SK-N-SH treated with all-trans-retinoic acid at 6 μM for 48 hours (cell line): ENCODE measurements at regions not wholly inside any gene's neighbourhood (a gene's known extent, or its start where the extent isn't known, plus 50 kb on each side); places are given as distances from the start of the nearest gene placed in this dataset.

Experiments used
- ATAC-seq: fragments of 200-7000 bp; cut with Tn5 transposase; 3 replicates; pipeline ENCODE4 v1.9.1; 2020; ENCODE audit warnings: mild to moderate bottlenecking, moderate library complexity
- ARNTL ChIP-seq: fragments of 450-650 bp; formaldehyde crosslinking; IDR thresholded peaks from 2 replicates; pipeline ENCODE4 v1.5.0; 2020; ENCODE audit warnings: low read depth, mild to moderate bottlenecking, moderate library complexity, borderline replicate concordance
- BACH2 ChIP-seq: fragments of 250-450 bp; sonication (Bioruptor Pico); IDR thresholded peaks from 2 replicates; pipeline ENCODE4 v1.9.0; 2021; ENCODE audit warnings: mild to moderate bottlenecking, borderline replicate concordance
- CSDC2 ChIP-seq: fragments of 250-450 bp; sonication (Bioruptor Pico); IDR thresholded peaks from 2 replicates; pipeline ENCODE4 v1.5.0; 2020; ENCODE audit warnings: mild to moderate bottlenecking, moderate library complexity
- ESRRG ChIP-seq: fragments of 250-450 bp; sonication (Bioruptor Pico); IDR thresholded peaks from 2 replicates; pipeline ENCODE4 v1.6.1; 2021; ENCODE audit warnings: mild to moderate bottlenecking
- GLIS3 ChIP-seq: fragments of 250-450 bp; sonication (Bioruptor Pico); IDR thresholded peaks from 2 replicates; pipeline ENCODE4 v1.5.0; 2020; ENCODE audit warnings: mild to moderate bottlenecking, moderate library complexity
- ISL1 ChIP-seq: fragments of 250-450 bp; sonication (Bioruptor Pico); IDR thresholded peaks from 2 replicates; pipeline ENCODE4 v2.1.2; 2022; ENCODE audit warnings: mild to moderate bottlenecking, moderate library complexity
- OSR1 ChIP-seq: fragments of 250-450 bp; sonication (Bioruptor Pico); IDR thresholded peaks from 2 replicates; pipeline ENCODE4 v1.8.0; 2022; ENCODE audit warnings: moderate library complexity, mild to moderate bottlenecking, inconsistent platforms
- PPARA ChIP-seq: fragments of 250-450 bp; sonication (Bioruptor Pico); IDR thresholded peaks from 2 replicates; pipeline ENCODE4 v1.5.0; 2020; ENCODE audit warnings: mild to moderate bottlenecking, borderline replicate concordance
- RARB ChIP-seq: fragments of 250-450 bp; sonication (Bioruptor Pico); IDR thresholded peaks from 2 replicates; pipeline ENCODE4 v1.8.0; 2021; ENCODE audit warnings: mild to moderate bottlenecking, moderate library complexity
- SNAI2 ChIP-seq: fragments of 250-450 bp; sonication (Bioruptor Pico); IDR thresholded peaks from 2 replicates; pipeline ENCODE4 v1.5.0; 2020; ENCODE audit warnings: mild to moderate bottlenecking, moderate library complexity
- TCF4 ChIP-seq: fragments of 250-450 bp; sonication (Bioruptor Pico); IDR thresholded peaks from 2 replicates; pipeline ENCODE4 v1.8.0; 2021; ENCODE audit warnings: mild to moderate bottlenecking, moderate library complexity, borderline replicate concordance
- TOX ChIP-seq: fragments of 250-450 bp; sonication (Bioruptor Pico); IDR thresholded peaks from 2 replicates; pipeline ENCODE4 v1.8.0; 2021; ENCODE audit warnings: mild to moderate bottlenecking, moderate library complexity, borderline replicate concordance
- ZC3H10 ChIP-seq: fragments of 250-450 bp; sonication (Bioruptor Pico); IDR thresholded peaks from 2 replicates; pipeline ENCODE4 v1.5.1; 2021; ENCODE audit warnings: mild to moderate bottlenecking, moderate library complexity
- ZFP3 ChIP-seq: fragments of 250-450 bp; sonication (Bioruptor Pico); IDR thresholded peaks from 2 replicates; pipeline ENCODE4 v1.5.0; 2020; ENCODE audit warnings: mild to moderate bottlenecking, moderate library complexity
- ZFP30 ChIP-seq: fragments of 450-650 bp; formaldehyde crosslinking; IDR thresholded peaks from 2 replicates; pipeline ENCODE4 v1.5.0; 2022; ENCODE audit warnings: mild to moderate bottlenecking, moderate library complexity
- ZNF565 ChIP-seq: fragments of 450-650 bp; formaldehyde crosslinking; conservative IDR thresholded peaks from 2 replicates; pipeline ENCODE4 v1.5.0; 2020; ENCODE audit warnings: low read depth, mild to moderate bottlenecking, moderate library complexity
- ZNF70 ChIP-seq: fragments of 450-650 bp; formaldehyde crosslinking; IDR thresholded peaks from 2 replicates; pipeline ENCODE4 v1.5.0; 2020; ENCODE audit warnings: mild to moderate bottlenecking, moderate library complexity
- ZNF8 ChIP-seq: fragments of 450-650 bp; formaldehyde crosslinking; IDR thresholded peaks from 2 replicates; pipeline ENCODE4 v1.5.0; 2020; ENCODE audit warnings: mild to moderate bottlenecking, moderate library complexity
- TF ChIP-seq, protein P1 (sequence below): fragments of 250-450 bp; sonication (Bioruptor Pico); IDR thresholded peaks from 2 replicates; pipeline ENCODE4 v1.5.1; 2020; ENCODE audit warnings: low read depth, mild to moderate bottlenecking, moderate library complexity
- TF ChIP-seq, protein P2 (sequence below): fragments of 250-450 bp; sonication (Bioruptor Pico); IDR thresholded peaks from 2 replicates; pipeline ENCODE4 v1.5.1; 2021; ENCODE audit warnings: mild to moderate bottlenecking, moderate library complexity
- TF ChIP-seq, protein P3 (sequence below): fragments of 250-450 bp; sonication (Bioruptor Pico); IDR thresholded peaks from 2 replicates; pipeline ENCODE4 v1.8.0; 2020; ENCODE audit warnings: mild to moderate bottlenecking, moderate library complexity, borderline replicate concordance
- TF ChIP-seq, protein P4 (sequence below): fragments of 250-450 bp; sonication (Bioruptor Pico); IDR thresholded peaks from 2 replicates; pipeline ENCODE4 v1.5.0; 2020; ENCODE audit warnings: mild to moderate bottlenecking, moderate library complexity

DNA sequence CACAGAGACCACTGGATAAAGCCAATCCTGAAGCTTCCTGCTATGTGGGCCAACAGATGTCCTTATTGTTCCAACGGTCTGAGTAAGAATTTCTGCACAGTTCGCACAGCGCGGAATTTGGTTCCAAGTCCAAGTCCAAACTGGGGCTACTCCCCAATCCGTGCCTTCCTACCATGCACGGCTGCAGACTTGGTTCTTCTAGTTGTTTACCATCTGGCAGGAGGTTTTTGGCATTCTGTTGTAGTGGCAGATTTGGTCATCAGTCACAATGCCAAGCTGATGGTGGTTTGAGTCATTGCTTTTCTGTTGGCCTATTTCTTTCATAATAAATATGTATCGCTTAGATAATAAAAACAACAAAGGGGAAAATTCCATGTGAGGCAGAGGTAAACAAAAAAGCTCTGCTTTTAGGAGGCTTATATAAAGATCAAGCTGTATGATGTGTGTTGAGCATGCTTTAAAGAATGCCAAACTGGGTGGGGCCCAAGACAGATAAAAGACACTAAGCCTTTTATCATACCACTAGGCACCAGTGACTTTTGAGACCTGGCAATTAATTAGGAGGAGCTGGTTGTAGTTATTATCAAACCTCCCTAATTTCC is 52.5 kb upstream of the SYN3 start (continued):
- TF ChIP-seq RARB (CRISPR knock-in tag), result no peak
- no peak for TF ChIP-seq ISL1
- no peak for TF ChIP-seq TOX (CRISPR knock-in tag)
- TF ChIP-seq, protein P1, sequence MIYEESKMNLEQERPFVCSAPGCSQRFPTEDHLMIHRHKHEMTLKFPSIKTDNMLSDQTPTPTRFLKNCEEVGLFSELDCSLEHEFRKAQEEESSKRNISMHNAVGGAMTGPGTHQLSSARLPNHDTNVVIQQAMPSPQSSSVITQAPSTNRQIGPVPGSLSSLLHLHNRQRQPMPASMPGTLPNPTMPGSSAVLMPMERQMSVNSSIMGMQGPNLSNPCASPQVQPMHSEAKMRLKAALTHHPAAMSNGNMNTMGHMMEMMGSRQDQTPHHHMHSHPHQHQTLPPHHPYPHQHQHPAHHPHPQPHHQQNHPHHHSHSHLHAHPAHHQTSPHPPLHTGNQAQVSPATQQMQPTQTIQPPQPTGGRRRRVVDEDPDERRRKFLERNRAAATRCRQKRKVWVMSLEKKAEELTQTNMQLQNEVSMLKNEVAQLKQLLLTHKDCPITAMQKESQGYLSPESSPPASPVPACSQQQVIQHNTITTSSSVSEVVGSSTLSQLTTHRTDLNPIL (CRISPR knock-in tag), result no peak
- no peak for TF ChIP-seq ZFP3 (CRISPR knock-in tag)

DNA sequence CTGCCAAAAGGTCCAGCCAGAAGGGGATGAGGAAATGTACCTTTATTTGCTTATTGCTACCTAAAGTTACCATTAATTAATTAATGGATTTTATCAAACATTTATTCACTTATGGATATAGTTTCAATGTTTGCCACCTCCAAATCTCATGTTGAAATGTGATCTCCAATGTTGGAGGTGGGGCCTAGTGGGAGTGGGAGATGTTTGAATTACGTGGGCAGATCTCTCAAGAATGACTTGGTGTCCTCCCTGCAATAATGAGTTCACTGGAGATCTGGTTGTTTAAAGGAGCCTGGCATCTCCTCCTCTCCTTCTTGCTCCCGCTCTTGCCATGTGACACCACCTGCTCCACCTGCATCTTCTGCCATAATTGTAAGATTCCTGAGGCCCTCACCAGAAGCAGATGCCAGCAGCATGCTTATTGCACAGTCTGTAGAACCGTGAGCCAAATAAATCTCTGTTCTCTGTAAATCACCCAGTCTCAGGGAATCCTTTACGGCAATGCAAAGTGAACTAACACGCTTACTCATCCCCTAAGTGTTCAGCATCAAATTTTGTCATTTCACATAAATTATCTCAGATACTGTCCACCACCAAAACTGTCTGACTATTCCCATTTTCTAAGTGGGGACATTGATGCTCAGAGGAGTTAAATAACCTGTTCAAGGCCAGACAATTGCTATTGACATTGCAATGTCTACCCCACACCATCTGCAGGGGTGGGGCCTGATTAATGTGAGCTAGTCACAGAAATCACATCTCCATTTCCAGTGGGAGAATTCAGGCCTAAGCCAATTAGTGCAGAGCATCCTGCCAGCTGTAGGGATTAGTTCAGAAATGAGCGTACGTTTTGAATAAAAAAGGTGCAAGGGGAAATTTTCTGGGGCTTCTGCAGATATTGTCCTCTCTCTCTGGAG is 51.6 kb upstream of the SYN3 start:
- ATAC-seq, result no peak
- TF ChIP-seq ISL1, result no peak
- no peak for TF ChIP-seq ZNF565 (CRISPR knock-in tag)
- no peak for TF ChIP-seq ZNF70 (CRISPR knock-in tag)
- TF ChIP-seq ZFP3 (CRISPR knock-in tag), result no peak
- TF ChIP-seq GLIS3 (CRISPR knock-in tag), result no peak
- no peak for TF ChIP-seq CSDC2
- no peak for TF ChIP-seq ARNTL (CRISPR knock-in tag)
- no peak for TF ChIP-seq TCF4 (CRISPR knock-in tag)
- TF ChIP-seq, protein P1 (CRISPR knock-in tag), result no peak
- no peak for TF ChIP-seq SNAI2 (CRISPR knock-in tag)
- TF ChIP-seq ZNF8 (CRISPR knock-in tag), result no peak
- no peak for TF ChIP-seq OSR1 (CRISPR knock-in tag)
- no peak for TF ChIP-seq TOX (CRISPR knock-in tag)
- no peak for TF ChIP-seq BACH2 (CRISPR knock-in tag)
- no peak for TF ChIP-seq RARB (CRISPR knock-in tag)
- no peak for TF ChIP-seq ZFP30 (CRISPR knock-in tag)
- TF ChIP-seq, protein P2, sequence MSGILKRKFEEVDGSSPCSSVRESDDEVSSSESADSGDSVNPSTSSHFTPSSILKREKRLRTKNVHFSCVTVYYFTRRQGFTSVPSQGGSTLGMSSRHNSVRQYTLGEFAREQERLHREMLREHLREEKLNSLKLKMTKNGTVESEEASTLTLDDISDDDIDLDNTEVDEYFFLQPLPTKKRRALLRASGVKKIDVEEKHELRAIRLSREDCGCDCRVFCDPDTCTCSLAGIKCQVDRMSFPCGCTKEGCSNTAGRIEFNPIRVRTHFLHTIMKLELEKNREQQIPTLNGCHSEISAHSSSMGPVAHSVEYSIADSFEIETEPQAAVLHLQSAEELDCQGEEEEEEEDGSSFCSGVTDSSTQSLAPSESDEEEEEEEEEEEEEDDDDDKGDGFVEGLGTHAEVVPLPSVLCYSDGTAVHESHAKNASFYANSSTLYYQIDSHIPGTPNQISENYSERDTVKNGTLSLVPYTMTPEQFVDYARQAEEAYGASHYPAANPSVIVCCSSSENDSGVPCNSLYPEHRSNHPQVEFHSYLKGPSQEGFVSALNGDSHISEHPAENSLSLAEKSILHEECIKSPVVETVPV (CRISPR knock-in tag), result no peak

DNA sequence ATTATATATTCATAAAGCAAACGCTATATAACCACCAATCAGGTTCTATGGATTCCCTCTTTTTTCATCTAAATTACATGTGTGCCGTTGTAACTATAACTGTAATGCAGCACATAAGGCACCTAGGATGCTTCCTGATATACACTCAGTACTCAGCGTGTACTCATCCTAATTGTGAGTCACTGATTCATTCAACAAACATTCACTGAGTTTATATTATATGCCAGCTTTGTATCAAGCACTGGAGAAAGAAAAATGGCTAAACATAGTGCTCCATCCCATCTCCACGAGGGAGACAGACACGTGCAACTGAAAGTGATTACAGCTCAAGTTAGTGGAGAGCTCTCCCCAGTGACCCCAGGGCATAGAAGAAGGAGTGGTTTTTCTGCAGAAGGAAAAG is 49.9 kb upstream of the SYN3 start:
- no peak for ATAC-seq
- TF ChIP-seq OSR1 (CRISPR knock-in tag) (no peak), ZNF565 (CRISPR knock-in tag) (no peak), CSDC2 (no peak), ZC3H10 (CRISPR knock-in tag) (no peak), ISL1 (no peak), BACH2 (CRISPR knock-in tag) (no peak), SNAI2 (CRISPR knock-in tag) (no peak), ZFP3 (CRISPR knock-in tag) (no peak), TOX (CRISPR knock-in tag) (no peak), ZNF70 (CRISPR knock-in tag) (no peak), ZNF8 (CRISPR knock-in tag) (no peak), ESRRG (no peak), TCF4 (CRISPR knock-in tag) (no peak), PPARA (CRISPR knock-in tag) (no peak), RARB (CRISPR knock-in tag) (no peak), GLIS3 (CRISPR knock-in tag) (no peak)
- TF ChIP-seq, protein P3, sequence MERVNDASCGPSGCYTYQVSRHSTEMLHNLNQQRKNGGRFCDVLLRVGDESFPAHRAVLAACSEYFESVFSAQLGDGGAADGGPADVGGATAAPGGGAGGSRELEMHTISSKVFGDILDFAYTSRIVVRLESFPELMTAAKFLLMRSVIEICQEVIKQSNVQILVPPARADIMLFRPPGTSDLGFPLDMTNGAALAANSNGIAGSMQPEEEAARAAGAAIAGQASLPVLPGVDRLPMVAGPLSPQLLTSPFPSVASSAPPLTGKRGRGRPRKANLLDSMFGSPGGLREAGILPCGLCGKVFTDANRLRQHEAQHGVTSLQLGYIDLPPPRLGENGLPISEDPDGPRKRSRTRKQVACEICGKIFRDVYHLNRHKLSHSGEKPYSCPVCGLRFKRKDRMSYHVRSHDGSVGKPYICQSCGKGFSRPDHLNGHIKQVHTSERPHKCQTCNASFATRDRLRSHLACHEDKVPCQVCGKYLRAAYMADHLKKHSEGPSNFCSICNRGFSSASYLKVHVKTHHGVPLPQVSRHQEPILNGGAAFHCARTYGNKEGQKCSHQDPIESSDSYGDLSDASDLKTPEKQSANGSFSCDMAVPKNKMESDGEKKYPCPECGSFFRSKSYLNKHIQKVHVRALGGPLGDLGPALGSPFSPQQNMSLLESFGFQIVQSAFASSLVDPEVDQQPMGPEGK, result no peak
- TF ChIP-seq, protein P4, sequence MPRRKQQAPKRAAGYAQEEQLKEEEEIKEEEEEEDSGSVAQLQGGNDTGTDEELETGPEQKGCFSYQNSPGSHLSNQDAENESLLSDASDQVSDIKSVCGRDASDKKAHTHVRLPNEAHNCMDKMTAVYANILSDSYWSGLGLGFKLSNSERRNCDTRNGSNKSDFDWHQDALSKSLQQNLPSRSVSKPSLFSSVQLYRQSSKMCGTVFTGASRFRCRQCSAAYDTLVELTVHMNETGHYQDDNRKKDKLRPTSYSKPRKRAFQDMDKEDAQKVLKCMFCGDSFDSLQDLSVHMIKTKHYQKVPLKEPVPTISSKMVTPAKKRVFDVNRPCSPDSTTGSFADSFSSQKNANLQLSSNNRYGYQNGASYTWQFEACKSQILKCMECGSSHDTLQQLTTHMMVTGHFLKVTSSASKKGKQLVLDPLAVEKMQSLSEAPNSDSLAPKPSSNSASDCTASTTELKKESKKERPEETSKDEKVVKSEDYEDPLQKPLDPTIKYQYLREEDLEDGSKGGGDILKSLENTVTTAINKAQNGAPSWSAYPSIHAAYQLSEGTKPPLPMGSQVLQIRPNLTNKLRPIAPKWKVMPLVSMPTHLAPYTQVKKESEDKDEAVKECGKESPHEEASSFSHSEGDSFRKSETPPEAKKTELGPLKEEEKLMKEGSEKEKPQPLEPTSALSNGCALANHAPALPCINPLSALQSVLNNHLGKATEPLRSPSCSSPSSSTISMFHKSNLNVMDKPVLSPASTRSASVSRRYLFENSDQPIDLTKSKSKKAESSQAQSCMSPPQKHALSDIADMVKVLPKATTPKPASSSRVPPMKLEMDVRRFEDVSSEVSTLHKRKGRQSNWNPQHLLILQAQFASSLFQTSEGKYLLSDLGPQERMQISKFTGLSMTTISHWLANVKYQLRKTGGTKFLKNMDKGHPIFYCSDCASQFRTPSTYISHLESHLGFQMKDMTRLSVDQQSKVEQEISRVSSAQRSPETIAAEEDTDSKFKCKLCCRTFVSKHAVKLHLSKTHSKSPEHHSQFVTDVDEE (CRISPR knock-in tag), result no peak
- TF ChIP-seq, protein P2 (CRISPR knock-in tag), result no peak
